Thoracic aorta (tissue), 2 donors: ENCODE measurements at regions not wholly inside any gene's neighbourhood (a gene's known extent, or its start where the extent isn't known, plus 50 kb on each side); places are given as distances from the start of the nearest gene placed in this dataset.

Experiments
- ATAC-seq: fragments of 150-250 bp; one replicate; pipeline ENCODE4 v1.8.0; 2017; ENCODE audit warnings: low read depth; ENCODE audit not compliant: insufficient number of reproducible peaks, low FRiP score
- DNase-seq: peaks from one replicate; pipeline ENCODE4 v3.0.0-alpha.2; 2020; ENCODE audit warnings: low spot score
- H3K27ac ChIP-seq, 2 donors: fragments of 200-600 bp; sonication (generic); 1 replicate in 1 of 2; 2 replicates in 1 of 2; pipeline ENCODE4 v1.5.1; 2016; ENCODE audit warnings: mild to moderate bottlenecking in 2 of 2, moderate library complexity in 2 of 2
- H3K27me3 ChIP-seq: fragments of 200-600 bp; sonication (generic); replicated peaks from 2 replicates; pipeline ENCODE4 v1.6.0; 2016; ENCODE audit warnings: mild to moderate bottlenecking; ENCODE audit not compliant: insufficient read depth
- H3K36me3 ChIP-seq: fragments of 200-600 bp; sonication (generic); one replicate; pipeline ENCODE4 v1.5.1; 2016
- H3K4me1 ChIP-seq, 2 donors: fragments of 200-600 bp; sonication (generic); 1 replicate in 1 of 2; 2 replicates in 1 of 2; pipeline versions ENCODE4 v1.5.1 to v1.6.0; 2016; ENCODE audit warnings: low read depth in 2 of 2, mild to moderate bottlenecking in 1 of 2; ENCODE audit not compliant: control insufficient read depth in 1 of 2
- H3K4me3 ChIP-seq: fragments of 200-600 bp; sonication (generic); 2 replicates; pipeline ENCODE4 v1.5.1; 2016; ENCODE audit warnings: mild to moderate bottlenecking
- H3K9me3 ChIP-seq: fragments of 200-600 bp; sonication (generic); 2 replicates; pipeline ENCODE4 v1.5.1; 2016
- CTCF ChIP-seq: fragments of 200-600 bp; sonication (generic); IDR thresholded peaks from one replicate; pipeline ENCODE4 v1.5.1; 2019; ENCODE audit warnings: antibody characterized with exemption

- Histone ChIP-seq H3K27ac (no peak overlapping the region), H3K9me3 (no peaks in the 10 kb centered on the region), H3K36me3 (no peaks in the 10 kb centered on the region), H3K4me1 (no peaks in the 10 kb centered on the region), H3K27me3 (no peaks in the 10 kb centered on the region), H3K4me3 (no peak overlapping the region)
- DNase-seq (no peak), ATAC-seq (no peak)
- no peak for TF ChIP-seq CTCF
These were observed 655.1 kb upstream of the CITED2 start for GRCh38 chr6:140029551-140029950.

GRCh38 chr6:140027219-140027618, 652.8 kb upstream of the CITED2 start:
- no peak for DNase-seq
- Histone ChIP-seq H3K27me3 (no peaks in the 10 kb centered on the region), H3K9me3 (no peaks in the 10 kb centered on the region), H3K4me1 (no peaks in the 10 kb centered on the region), H3K27ac (no peak overlapping the region), H3K36me3 (no peaks in the 10 kb centered on the region), H3K4me3 (no peak overlapping the region)
- TF ChIP-seq CTCF: no peak
- no peak for ATAC-seq

- H3K4me3 ChIP-seq: no peak overlapping the region
- H3K27ac ChIP-seq: no peak overlapping the region
- DNase-seq (no peak), ATAC-seq (no peak)
- no peaks in the 10 kb centered on the region for H3K27me3 ChIP-seq
- TF ChIP-seq CTCF: no peak
- H3K9me3 ChIP-seq: no peaks in the 10 kb centered on the region
- no peaks in the 10 kb centered on the region for H3K4me1 ChIP-seq
- H3K36me3 ChIP-seq: no peaks in the 10 kb centered on the region
These were observed 652.1 kb upstream of the CITED2 start for GRCh38 chr6:140026546-140026945.

GRCh38 chr6:140025171-140025570, 650.7 kb upstream of the CITED2 start:
- Histone ChIP-seq H3K27me3 (no peaks in the 10 kb centered on the region), H3K4me1 (no peaks in the 10 kb centered on the region), H3K36me3 (no peaks in the 10 kb centered on the region), H3K9me3 (peaks cover 8% of the 10 kb centered on the region), H3K4me3 (no peak overlapping the region), H3K27ac (no peak overlapping the region)
- DNase-seq (no peak), ATAC-seq (no peak)
- TF ChIP-seq CTCF: no peak

GRCh38 chr6:140020207-140020791, 645.9 kb upstream of the CITED2 start:
- no peaks in the 10 kb centered on the region for H3K27me3 ChIP-seq
- no peaks in the 10 kb centered on the region for H3K4me1 ChIP-seq
- peaks cover 16% of the 10 kb centered on the region for H3K9me3 ChIP-seq
- ATAC-seq: no peak
- H3K36me3 ChIP-seq: no peaks in the 10 kb centered on the region
- DNase-seq: no peak
- no peak overlapping the region for H3K4me3 ChIP-seq
- TF ChIP-seq CTCF: no peak
- H3K27ac ChIP-seq: no peak overlapping the region
